ENCODE measurements at regions not wholly inside any gene's neighbourhood (a gene's known extent, or its start where the extent isn't known, plus 50 kb on each side); places are given as distances from the start of the nearest gene placed in this dataset.

GRCh38 chr5:124365361-124365801 is 381.1 kb downstream of the ZNF608 start:
- ChIA-PET CTCF (interaction anchor here (0.8 kb wide), 1 partner anchor 123 kb away, joined by 3 read pairs; no protein-coding TSS in a partner anchor), POLR2A (no interaction called here)
- Histone ChIP-seq H3K27me3 (ENCODE audit: control insufficient read depth, insufficient read depth, low read length) (no peaks in the 10 kb centered on the region), H3K4me3 (ENCODE audit: low read depth, low read length) (no peak overlapping the region), H3K36me3 (ENCODE audit: control insufficient read depth, insufficient read depth, low read length) (no peaks in the 10 kb centered on the region)
- no peak for TF ChIP-seq CTCF (IDR thresholded peaks at IDR 0.05; ENCODE audit: insufficient read depth, low read depth, low read length)
- no peak for DNase-seq (ENCODE audit: low read depth)

GRCh38 chr5:124355928-124356327 is 390.5 kb downstream of the ZNF608 start:
- Histone ChIP-seq H3K36me3 (ENCODE audit: control insufficient read depth, insufficient read depth, low read length) (no peaks in the 10 kb centered on the region), H3K27me3 (ENCODE audit: control insufficient read depth, insufficient read depth, low read length) (no peaks in the 10 kb centered on the region), H3K4me3 (ENCODE audit: low read depth, low read length) (no peak overlapping the region)
- DNase-seq (ENCODE audit: low read depth): no peak
- ChIA-PET POLR2A (no interaction called here), CTCF (no interaction called here)
- no peak for TF ChIP-seq CTCF (IDR thresholded peaks at IDR 0.05; ENCODE audit: insufficient read depth, low read depth, low read length)

- POLR2A ChIA-PET: no interaction called here
- H3K36me3 ChIP-seq (ENCODE audit: control insufficient read depth, insufficient read depth, low read length): no peaks in the 10 kb centered on the region
- no peak overlapping the region for H3K4me3 ChIP-seq (ENCODE audit: low read depth, low read length)
- no peaks in the 10 kb centered on the region; the same call in 1 of the 2 replicates for H3K27me3 ChIP-seq (ENCODE audit: control insufficient read depth, insufficient read depth, low read length)
- CTCF ChIA-PET: no interaction called here
- TF ChIP-seq CTCF (IDR thresholded peaks at IDR 0.05; ENCODE audit: insufficient read depth, low read depth, low read length): no peak
- no peak for DNase-seq (ENCODE audit: low read depth)
Observed at GRCh38 chr5:124353016-124353415, 393.4 kb downstream of the ZNF608 start.

GRCh38 chr5:124352312-124352711 is 394.1 kb downstream of the ZNF608 start:
- no peak for TF ChIP-seq CTCF (IDR thresholded peaks at IDR 0.05; ENCODE audit: insufficient read depth, low read depth, low read length)
- no peak for DNase-seq (ENCODE audit: low read depth)
- H3K36me3 ChIP-seq (ENCODE audit: control insufficient read depth, insufficient read depth, low read length): no peaks in the 10 kb centered on the region
- ChIA-PET POLR2A (no interaction called here), CTCF (no interaction called here)
- no peaks in the 10 kb centered on the region; the same call in 1 of the 2 replicates for H3K27me3 ChIP-seq (ENCODE audit: control insufficient read depth, insufficient read depth, low read length)
- H3K4me3 ChIP-seq (ENCODE audit: low read depth, low read length): no peak overlapping the region

GRCh38 chr5:124349931-124350330 is 396.5 kb downstream of the ZNF608 start:
- ChIA-PET CTCF (no interaction called here), POLR2A (no interaction called here)
- H3K36me3 ChIP-seq (ENCODE audit: control insufficient read depth, insufficient read depth, low read length): no peaks in the 10 kb centered on the region
- no peak for DNase-seq (ENCODE audit: low read depth)
- no peak for TF ChIP-seq CTCF (IDR thresholded peaks at IDR 0.05; ENCODE audit: insufficient read depth, low read depth, low read length)
- no peaks in the 10 kb centered on the region; the same call in 1 of the 2 replicates for H3K27me3 ChIP-seq (ENCODE audit: control insufficient read depth, insufficient read depth, low read length)
- no peak overlapping the region for H3K4me3 ChIP-seq (ENCODE audit: low read depth, low read length)
